Amniotic epithelial cell (primary cell): ENCODE measurements at regions not wholly inside any gene's neighbourhood (a gene's known extent, or its start where the extent isn't known, plus 50 kb on each side); places are given as distances from the start of the nearest gene placed in this dataset.
A peak's percentile ranks its signal among the peaks of the same experiment; 100 is the strongest.

Source experiments
- DNase-seq: peaks from one replicate; pipeline ENCODE4 v3.0.0-alpha.2; 2010; ENCODE audit warnings: low read depth

DNA sequence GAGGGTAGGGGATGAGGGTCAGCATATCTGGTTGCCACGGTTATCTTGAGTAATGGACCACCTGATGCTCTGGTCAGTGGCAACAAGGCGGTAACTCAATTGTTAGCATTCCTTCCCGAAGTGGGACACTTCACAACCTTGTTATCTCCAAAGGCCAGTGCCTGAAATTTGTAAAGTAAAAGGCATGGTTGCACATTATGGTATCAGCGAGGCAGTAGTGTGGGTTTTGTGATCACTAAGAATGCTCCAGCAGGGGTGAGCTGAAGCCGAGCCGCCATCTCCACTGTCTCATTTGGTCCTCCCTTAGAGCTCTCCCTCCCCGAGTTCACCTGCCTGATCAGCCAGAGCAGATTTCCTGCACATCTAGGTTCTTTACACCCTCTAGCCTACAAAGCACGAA lies 50.5 kb upstream of the LGALSL start:
- DNase-seq = no peak

DNA sequence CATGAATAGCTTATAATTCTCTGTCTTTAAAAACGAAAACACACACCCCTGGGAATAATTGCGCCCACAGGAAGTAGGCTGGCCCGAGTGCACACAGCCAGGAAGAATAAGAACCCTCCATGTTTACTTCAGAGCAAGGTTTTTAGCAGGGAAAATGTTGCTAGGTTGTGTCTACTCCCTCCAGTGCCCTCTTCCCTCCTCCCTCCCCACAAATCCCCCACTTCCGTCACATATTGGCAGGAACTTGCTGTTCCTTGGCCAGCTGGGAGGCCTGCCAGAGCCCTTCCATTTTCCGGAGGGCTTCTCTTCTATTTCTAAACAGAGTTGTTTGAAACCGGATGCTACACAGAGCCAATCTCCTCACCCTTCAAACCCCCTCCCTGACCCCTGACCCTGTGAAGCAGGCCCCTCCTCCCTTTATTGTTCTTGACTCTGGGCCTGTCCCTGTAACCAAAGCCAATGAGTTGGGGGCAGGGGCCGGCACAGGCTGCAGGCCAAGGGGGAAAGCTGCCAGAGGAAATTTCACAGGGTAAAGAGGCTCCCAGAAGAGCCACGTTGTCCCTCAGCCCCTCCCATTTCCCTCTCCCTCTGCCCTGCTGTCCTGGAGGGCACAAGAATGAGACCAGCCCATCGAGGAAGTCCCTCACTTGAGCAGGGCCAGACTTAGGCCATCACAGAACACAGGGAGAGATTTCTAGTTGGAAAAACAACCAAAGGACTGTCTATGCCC lies 49.8 kb upstream of the LGALSL start:
- peak; percentile 32 for DNase-seq
